Endodermal cell (in vitro differentiated cells): ENCODE measurements at regions not wholly inside any gene's neighbourhood (a gene's known extent, or its start where the extent isn't known, plus 50 kb on each side); places are given as distances from the start of the nearest gene placed in this dataset.

Source experiments
- DNase-seq: peaks from one replicate; pipeline ENCODE4 v3.0.0-alpha.2; 2017
- H3K27ac ChIP-seq: 2 replicates; pipeline ENCODE4 v1.5.1; 2013; ENCODE audit warnings: mild to moderate bottlenecking, low read depth, low read length, moderate library complexity
- H3K27me3 ChIP-seq: 2 replicates; pipeline ENCODE4 v1.6.1; 2013; ENCODE audit warnings: mild to moderate bottlenecking, low read length, moderate library complexity; ENCODE audit not compliant: insufficient read depth, control insufficient read depth, poor library complexity, severe bottlenecking
- H3K36me3 ChIP-seq: 2 replicates; pipeline ENCODE4 v1.7.0; 2013; ENCODE audit warnings: mild to moderate bottlenecking, low read length, moderate library complexity; ENCODE audit not compliant: control insufficient read depth, insufficient read depth
- H3K4me1 ChIP-seq: one replicate; pipeline ENCODE4 v1.7.0; 2013; ENCODE audit warnings: low read length; ENCODE audit not compliant: control insufficient read depth, insufficient read depth
- H3K4me3 ChIP-seq: 2 replicates; pipeline ENCODE4 v1.5.1; 2013; ENCODE audit warnings: mild to moderate bottlenecking, low read length, moderate library complexity
- H3K9ac ChIP-seq: 2 replicates; pipeline ENCODE4 v1.6.1; 2013; ENCODE audit warnings: mild to moderate bottlenecking, low read length, moderate library complexity; ENCODE audit not compliant: poor library complexity, severe bottlenecking; ENCODE audit errors: extremely low read depth
- H3K9me3 ChIP-seq: 2 replicates; pipeline ENCODE4 v1.6.1; 2013; ENCODE audit warnings: mild to moderate bottlenecking, low read length, moderate library complexity; ENCODE audit not compliant: control insufficient read depth
- H3K27ac Mint-ChIP-seq: 2 replicates; pipeline ENCODE4 v1.8.0; 2020; ENCODE audit warnings: mixed read lengths
- H3K27me3 Mint-ChIP-seq: 2 replicates; pipeline ENCODE4 v1.8.0; 2021; ENCODE audit warnings: mild to moderate bottlenecking, mixed read lengths; ENCODE audit not compliant: insufficient read depth
- H3K36me3 Mint-ChIP-seq: 2 replicates; pipeline ENCODE4 v1.8.0; 2020; ENCODE audit warnings: low read depth, mixed read lengths
- H3K4me1 Mint-ChIP-seq: 2 replicates; pipeline ENCODE4 v1.8.0; 2020; ENCODE audit warnings: mixed read lengths
- H3K4me3 Mint-ChIP-seq: 2 replicates; pipeline ENCODE4 v1.8.0; 2020; ENCODE audit warnings: mild to moderate bottlenecking, moderate library complexity, mixed read lengths
- H3K9me3 Mint-ChIP-seq: 2 replicates; pipeline ENCODE4 v1.8.0; 2020; ENCODE audit warnings: mild to moderate bottlenecking, mixed read lengths
- WGBS, 2 experiments: methylation state at CpG; one replicate each; pipeline versions ENCODE4 v1.1.5 to v1.1.7; 2013; ENCODE audit warnings: missing lambda C conversion rate in 2 of 2, mixed read lengths in 1 of 2; ENCODE audit not compliant: insufficient coverage in 1 of 2, insufficient read length in 1 of 2; 5-methylcytosine and 5-hydroxymethylcytosine counted together
- TF ChIP-seq, protein P1 (sequence below): fragments of 200-600 bp; sonication (generic); conservative IDR thresholded peaks from 2 replicates; pipeline ENCODE4 v1.5.0; 2021; ENCODE audit warnings: antibody characterized with exemption, mild to moderate bottlenecking

DNA sequence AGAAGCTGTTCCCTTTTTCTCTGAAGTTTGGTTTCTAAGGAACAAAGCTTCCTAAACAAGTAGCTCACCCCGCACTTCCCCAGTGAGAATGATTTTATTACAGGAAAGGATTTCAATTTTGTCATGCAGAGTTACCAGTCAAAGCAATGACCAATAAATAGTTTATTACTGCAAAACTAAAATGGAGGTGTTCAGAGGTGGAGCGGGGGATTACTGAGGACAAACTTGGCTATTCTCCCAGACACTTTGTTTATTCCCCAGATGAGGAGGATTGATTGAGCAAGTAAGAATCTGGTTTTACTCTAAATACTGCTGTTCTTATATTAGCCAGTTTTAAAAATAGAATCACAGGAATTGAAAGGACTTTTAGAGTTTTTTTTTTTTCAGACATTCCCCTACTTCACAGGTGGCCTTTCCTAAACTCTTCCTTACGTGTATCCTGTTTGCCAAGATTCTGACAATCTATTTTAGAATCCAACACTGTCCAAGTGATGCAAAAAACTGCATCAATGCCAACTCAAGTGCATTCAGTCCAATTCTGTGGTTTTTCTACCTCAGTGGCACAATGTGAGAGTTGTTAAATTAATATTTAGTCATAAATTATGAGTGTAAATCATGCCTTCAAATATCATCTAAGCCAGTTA is 136.1 kb downstream of the TNFSF18 start:
- Mint-ChIP-seq H3K4me3 (no peak overlapping the region), H3K27me3 (no peaks in the 10 kb centered on the region), H3K9me3 (peaks cover 15% of the 10 kb centered on the region), H3K27ac (no peak overlapping the region), H3K4me1 (no peaks in the 10 kb centered on the region), H3K36me3 (peaks cover 4% of the 10 kb centered on the region)
- no peak overlapping the region for H3K9ac ChIP-seq
- TF ChIP-seq, protein P1, sequence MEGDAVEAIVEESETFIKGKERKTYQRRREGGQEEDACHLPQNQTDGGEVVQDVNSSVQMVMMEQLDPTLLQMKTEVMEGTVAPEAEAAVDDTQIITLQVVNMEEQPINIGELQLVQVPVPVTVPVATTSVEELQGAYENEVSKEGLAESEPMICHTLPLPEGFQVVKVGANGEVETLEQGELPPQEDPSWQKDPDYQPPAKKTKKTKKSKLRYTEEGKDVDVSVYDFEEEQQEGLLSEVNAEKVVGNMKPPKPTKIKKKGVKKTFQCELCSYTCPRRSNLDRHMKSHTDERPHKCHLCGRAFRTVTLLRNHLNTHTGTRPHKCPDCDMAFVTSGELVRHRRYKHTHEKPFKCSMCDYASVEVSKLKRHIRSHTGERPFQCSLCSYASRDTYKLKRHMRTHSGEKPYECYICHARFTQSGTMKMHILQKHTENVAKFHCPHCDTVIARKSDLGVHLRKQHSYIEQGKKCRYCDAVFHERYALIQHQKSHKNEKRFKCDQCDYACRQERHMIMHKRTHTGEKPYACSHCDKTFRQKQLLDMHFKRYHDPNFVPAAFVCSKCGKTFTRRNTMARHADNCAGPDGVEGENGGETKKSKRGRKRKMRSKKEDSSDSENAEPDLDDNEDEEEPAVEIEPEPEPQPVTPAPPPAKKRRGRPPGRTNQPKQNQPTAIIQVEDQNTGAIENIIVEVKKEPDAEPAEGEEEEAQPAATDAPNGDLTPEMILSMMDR = no peak
- H3K4me1 ChIP-seq = no peaks in the 10 kb centered on the region
- no peaks in the 10 kb centered on the region for H3K27me3 ChIP-seq
- H3K4me3 ChIP-seq = no peak overlapping the region
- peaks cover 26% of the 10 kb centered on the region for H3K9me3 ChIP-seq
- no peaks in the 10 kb centered on the region for H3K36me3 ChIP-seq
- H3K27ac ChIP-seq = no peak overlapping the region
- no peak for DNase-seq
- 90 to 91% methylated on average over 2 to 3 of the region's 3 CpGs for WGBS, 2 experiments

DNA sequence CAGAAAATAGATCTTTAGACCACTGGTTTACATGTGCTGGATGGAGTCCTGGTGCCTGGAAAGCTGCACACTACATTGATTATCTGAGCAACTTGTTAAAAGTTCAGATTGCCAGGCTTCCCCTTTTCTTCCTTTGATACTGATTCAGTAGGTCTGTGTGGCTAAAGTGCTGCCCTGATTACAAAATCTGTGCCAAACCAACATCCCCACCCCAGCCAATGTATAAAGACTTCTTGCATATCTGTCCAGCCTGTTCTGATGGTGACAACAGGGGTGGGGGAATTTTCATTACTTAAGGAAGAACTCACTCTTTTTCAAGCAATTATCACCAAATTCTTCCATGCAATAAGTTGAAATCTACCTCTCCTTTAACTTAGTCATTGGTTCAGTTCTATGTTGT is 135.5 kb downstream of the TNFSF18 start:
- peaks cover 4% of the 10 kb centered on the region for H3K36me3 Mint-ChIP-seq
- TF ChIP-seq, protein P1 = no peak
- Histone ChIP-seq H3K27me3 (no peaks in the 10 kb centered on the region), H3K9ac (no peak overlapping the region), H3K4me3 (no peak overlapping the region), H3K9me3 (peaks cover 26% of the 10 kb centered on the region), H3K36me3 (no peaks in the 10 kb centered on the region), H3K4me1 (no peaks in the 10 kb centered on the region), H3K27ac (no peak overlapping the region)
- no peaks in the 10 kb centered on the region for H3K27me3 Mint-ChIP-seq
- H3K4me3 Mint-ChIP-seq = no peak overlapping the region
- H3K27ac Mint-ChIP-seq = no peak overlapping the region
- peaks cover 15% of the 10 kb centered on the region for H3K9me3 Mint-ChIP-seq
- DNase-seq = no peak
- no peaks in the 10 kb centered on the region for H3K4me1 Mint-ChIP-seq

DNA sequence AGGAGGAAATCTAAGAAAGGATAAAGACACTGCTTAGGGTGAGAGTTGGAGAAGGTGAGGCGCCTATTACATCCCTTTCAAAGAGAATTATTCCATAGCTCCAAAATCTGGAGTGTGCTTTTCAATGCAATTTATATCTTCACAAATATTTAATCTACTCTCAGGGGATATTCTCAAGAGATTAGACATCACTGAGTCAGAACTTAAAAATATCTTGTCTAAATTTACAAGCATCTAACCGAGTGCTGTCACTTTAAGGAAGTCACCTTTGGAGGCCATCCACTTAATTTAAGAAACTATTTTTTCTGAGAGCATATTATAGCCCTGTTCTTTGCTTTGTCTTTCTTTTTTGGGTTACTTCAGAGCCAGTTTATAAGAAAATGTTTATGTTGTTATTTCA is 134.6 kb downstream of the TNFSF18 start:
- Histone ChIP-seq H3K9ac (no peak overlapping the region), H3K27ac (no peak overlapping the region), H3K4me3 (no peak overlapping the region), H3K27me3 (no peaks in the 10 kb centered on the region), H3K4me1 (no peaks in the 10 kb centered on the region), H3K9me3 (peaks cover 26% of the 10 kb centered on the region), H3K36me3 (no peaks in the 10 kb centered on the region)
- Mint-ChIP-seq H3K9me3 (peaks cover 15% of the 10 kb centered on the region), H3K36me3 (peaks cover 4% of the 10 kb centered on the region), H3K4me3 (no peak overlapping the region), H3K27me3 (no peaks in the 10 kb centered on the region), H3K4me1 (no peaks in the 10 kb centered on the region), H3K27ac (no peak overlapping the region)
- 90 to 100% methylated on average over 1 to 2 of the region's 2 CpGs for WGBS, 2 experiments
- TF ChIP-seq, protein P1 = no peak
- no peak for DNase-seq
